ENCODE measurements at regions not wholly inside any gene's neighbourhood (a gene's known extent, or its start where the extent isn't known, plus 50 kb on each side); places are given as distances from the start of the nearest gene placed in this dataset.

GRCh38 chr2:217609952-217610351 lies 392.8 kb downstream of the TNS1 start:
- TF ChIP-seq POLR2AphosphoS5 (IDR thresholded peaks at IDR 0.05; ENCODE audit: borderline replicate concordance, low read depth, low read length) (no peak), EZH2 (IDR thresholded peaks at IDR 0.05) (no peak), FOXP2 (optimal IDR thresholded peaks at IDR 0.05; ENCODE audit: control extremely low read depth, extremely low read length, insufficient read depth) (no peak)

All from SK-N-MC (cell line).